ENCODE measurements at regions not wholly inside any gene's neighbourhood (a gene's known extent, or its start where the extent isn't known, plus 50 kb on each side); places are given as distances from the start of the nearest gene placed in this dataset.

DNA sequence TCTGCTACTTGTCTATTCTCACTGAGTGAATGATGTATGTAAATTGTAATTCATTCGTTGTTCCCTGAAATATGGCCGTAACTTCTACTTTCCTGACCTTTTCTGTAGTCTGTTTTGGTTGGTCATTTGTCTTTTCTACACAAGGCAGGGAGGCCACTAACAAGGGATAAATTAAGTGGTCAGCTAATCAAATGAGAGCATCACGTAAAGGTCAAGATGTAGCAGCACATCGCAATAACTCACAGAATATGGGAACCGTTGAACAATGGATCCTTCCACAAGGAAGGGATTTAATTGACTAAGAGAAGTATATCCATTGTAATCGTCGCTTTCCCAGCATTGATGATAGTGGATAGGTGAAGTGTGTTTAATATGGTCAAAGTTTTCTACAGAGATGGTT, 171.1 kb downstream of the DMRT2 start (continued):
- TF ChIP-seq, protein P1, sequence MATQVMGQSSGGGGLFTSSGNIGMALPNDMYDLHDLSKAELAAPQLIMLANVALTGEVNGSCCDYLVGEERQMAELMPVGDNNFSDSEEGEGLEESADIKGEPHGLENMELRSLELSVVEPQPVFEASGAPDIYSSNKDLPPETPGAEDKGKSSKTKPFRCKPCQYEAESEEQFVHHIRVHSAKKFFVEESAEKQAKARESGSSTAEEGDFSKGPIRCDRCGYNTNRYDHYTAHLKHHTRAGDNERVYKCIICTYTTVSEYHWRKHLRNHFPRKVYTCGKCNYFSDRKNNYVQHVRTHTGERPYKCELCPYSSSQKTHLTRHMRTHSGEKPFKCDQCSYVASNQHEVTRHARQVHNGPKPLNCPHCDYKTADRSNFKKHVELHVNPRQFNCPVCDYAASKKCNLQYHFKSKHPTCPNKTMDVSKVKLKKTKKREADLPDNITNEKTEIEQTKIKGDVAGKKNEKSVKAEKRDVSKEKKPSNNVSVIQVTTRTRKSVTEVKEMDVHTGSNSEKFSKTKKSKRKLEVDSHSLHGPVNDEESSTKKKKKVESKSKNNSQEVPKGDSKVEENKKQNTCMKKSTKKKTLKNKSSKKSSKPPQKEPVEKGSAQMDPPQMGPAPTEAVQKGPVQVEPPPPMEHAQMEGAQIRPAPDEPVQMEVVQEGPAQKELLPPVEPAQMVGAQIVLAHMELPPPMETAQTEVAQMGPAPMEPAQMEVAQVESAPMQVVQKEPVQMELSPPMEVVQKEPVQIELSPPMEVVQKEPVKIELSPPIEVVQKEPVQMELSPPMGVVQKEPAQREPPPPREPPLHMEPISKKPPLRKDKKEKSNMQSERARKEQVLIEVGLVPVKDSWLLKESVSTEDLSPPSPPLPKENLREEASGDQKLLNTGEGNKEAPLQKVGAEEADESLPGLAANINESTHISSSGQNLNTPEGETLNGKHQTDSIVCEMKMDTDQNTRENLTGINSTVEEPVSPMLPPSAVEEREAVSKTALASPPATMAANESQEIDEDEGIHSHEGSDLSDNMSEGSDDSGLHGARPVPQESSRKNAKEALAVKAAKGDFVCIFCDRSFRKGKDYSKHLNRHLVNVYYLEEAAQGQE (IDR thresholded peaks at IDR 0.05; ENCODE audit: unreplicated experiment) = no peak
- TF ChIP-seq NANOG (IDR thresholded peaks at IDR 0.05; ENCODE audit: borderline replicate concordance) = no peak
- no peak for TF ChIP-seq JUNB (IDR thresholded peaks at IDR 0.05; ENCODE audit: unreplicated experiment)
- TF ChIP-seq ZNF331 (CRISPR knock-in tag; IDR thresholded peaks at IDR 0.05; ENCODE audit: low read depth) = no peak
- no peak for TF ChIP-seq POLR2AphosphoS5 (IDR thresholded peaks at IDR 0.05; ENCODE audit: low read depth)
- no peak for TF ChIP-seq STAT1 (IDR thresholded peaks at IDR 0.05; ENCODE audit: unreplicated experiment)
- TF ChIP-seq, protein P2, sequence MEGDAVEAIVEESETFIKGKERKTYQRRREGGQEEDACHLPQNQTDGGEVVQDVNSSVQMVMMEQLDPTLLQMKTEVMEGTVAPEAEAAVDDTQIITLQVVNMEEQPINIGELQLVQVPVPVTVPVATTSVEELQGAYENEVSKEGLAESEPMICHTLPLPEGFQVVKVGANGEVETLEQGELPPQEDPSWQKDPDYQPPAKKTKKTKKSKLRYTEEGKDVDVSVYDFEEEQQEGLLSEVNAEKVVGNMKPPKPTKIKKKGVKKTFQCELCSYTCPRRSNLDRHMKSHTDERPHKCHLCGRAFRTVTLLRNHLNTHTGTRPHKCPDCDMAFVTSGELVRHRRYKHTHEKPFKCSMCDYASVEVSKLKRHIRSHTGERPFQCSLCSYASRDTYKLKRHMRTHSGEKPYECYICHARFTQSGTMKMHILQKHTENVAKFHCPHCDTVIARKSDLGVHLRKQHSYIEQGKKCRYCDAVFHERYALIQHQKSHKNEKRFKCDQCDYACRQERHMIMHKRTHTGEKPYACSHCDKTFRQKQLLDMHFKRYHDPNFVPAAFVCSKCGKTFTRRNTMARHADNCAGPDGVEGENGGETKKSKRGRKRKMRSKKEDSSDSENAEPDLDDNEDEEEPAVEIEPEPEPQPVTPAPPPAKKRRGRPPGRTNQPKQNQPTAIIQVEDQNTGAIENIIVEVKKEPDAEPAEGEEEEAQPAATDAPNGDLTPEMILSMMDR (conservative IDR thresholded peaks at IDR 0.05; ENCODE audit: low read depth in 2 of 2) = no peak
- TF ChIP-seq EZH2 (IDR thresholded peaks at IDR 0.05; ENCODE audit: low read depth, unreplicated experiment) = no peak

DNA sequence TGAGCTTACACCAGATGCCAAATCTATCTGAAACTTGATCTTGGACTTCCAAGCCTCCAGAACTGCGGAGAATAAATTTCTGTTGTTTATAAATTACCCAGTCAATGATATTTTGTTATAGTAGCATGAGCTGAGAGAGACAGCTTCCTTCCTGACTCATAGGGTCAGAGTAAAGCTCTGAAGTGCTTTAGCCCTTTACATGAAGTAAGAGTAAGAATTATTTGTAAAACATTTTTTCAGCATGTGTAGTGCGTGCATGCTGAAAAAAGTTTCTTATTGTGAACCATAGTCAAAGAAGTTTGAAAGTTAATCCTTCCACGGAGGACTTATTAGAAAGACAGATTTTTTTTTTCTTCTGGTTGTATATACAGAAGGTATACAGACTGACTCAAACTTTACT, 172.4 kb downstream of the DMRT2 start:
- peaks cover 5% of the 10 kb centered on the region; the same call in 1 of the 2 replicates for H3K4me1 ChIP-seq (ENCODE audit: insufficient read depth)
- H3K9me2 ChIP-seq (ENCODE audit: insufficient read depth) = peaks cover 5% of the 10 kb centered on the region; the same call in 1 of the 2 replicates
- H3K27me3 Mint-ChIP-seq (ENCODE audit: insufficient read depth, low read depth, poor library complexity) = no peaks in the 10 kb centered on the region
- H3K4me2 ChIP-seq = no peak overlapping the region
- peaks cover 6% of the 10 kb centered on the region; the same call in 1 of the 3 replicates for H3K9me3 Mint-ChIP-seq
- H3K4me3 Mint-ChIP-seq = no peak overlapping the region
- H3K36me3 ChIP-seq (ENCODE audit: insufficient read depth) = no peaks in the 10 kb centered on the region
- H3K36me3 Mint-ChIP-seq (ENCODE audit: low read depth) = no peaks in the 10 kb centered on the region; the same call in 2 of the 3 replicates
- no peaks in the 10 kb centered on the region for H3K27me3 ChIP-seq (ENCODE audit: insufficient read depth)
- ATAC-seq = no peak
- no peak overlapping the region for H2AFZ ChIP-seq
- H3F3A ChIP-seq (replicated peaks; ENCODE audit: low read depth) = no peaks in the 10 kb centered on the region
- peaks cover 7% of the 10 kb centered on the region for H3K4me1 Mint-ChIP-seq
- H4K20me1 ChIP-seq (replicated peaks; ENCODE audit: insufficient read depth) = no peaks in the 10 kb centered on the region
- no peak for DNase-seq (ENCODE audit: low spot score)
- no peak overlapping the region for H3K27ac Mint-ChIP-seq
- no peak overlapping the region for H3K4me3 ChIP-seq
- no peaks in the 10 kb centered on the region for H3K79me2 ChIP-seq (replicated peaks; ENCODE audit: insufficient read depth)
- H3K27ac ChIP-seq (ENCODE audit: low read depth) = no peak overlapping the region
- TF ChIP-seq ZNF331 (CRISPR knock-in tag; IDR thresholded peaks at IDR 0.05; ENCODE audit: low read depth) = no peak
- TF ChIP-seq EZH2 (IDR thresholded peaks at IDR 0.05; ENCODE audit: low read depth, unreplicated experiment) = no peak
- TF ChIP-seq, protein P2 (conservative IDR thresholded peaks at IDR 0.05; ENCODE audit: low read depth in 2 of 2) = no peak
- no peak for TF ChIP-seq NANOG (IDR thresholded peaks at IDR 0.05; ENCODE audit: borderline replicate concordance)
- TF ChIP-seq, protein P3, sequence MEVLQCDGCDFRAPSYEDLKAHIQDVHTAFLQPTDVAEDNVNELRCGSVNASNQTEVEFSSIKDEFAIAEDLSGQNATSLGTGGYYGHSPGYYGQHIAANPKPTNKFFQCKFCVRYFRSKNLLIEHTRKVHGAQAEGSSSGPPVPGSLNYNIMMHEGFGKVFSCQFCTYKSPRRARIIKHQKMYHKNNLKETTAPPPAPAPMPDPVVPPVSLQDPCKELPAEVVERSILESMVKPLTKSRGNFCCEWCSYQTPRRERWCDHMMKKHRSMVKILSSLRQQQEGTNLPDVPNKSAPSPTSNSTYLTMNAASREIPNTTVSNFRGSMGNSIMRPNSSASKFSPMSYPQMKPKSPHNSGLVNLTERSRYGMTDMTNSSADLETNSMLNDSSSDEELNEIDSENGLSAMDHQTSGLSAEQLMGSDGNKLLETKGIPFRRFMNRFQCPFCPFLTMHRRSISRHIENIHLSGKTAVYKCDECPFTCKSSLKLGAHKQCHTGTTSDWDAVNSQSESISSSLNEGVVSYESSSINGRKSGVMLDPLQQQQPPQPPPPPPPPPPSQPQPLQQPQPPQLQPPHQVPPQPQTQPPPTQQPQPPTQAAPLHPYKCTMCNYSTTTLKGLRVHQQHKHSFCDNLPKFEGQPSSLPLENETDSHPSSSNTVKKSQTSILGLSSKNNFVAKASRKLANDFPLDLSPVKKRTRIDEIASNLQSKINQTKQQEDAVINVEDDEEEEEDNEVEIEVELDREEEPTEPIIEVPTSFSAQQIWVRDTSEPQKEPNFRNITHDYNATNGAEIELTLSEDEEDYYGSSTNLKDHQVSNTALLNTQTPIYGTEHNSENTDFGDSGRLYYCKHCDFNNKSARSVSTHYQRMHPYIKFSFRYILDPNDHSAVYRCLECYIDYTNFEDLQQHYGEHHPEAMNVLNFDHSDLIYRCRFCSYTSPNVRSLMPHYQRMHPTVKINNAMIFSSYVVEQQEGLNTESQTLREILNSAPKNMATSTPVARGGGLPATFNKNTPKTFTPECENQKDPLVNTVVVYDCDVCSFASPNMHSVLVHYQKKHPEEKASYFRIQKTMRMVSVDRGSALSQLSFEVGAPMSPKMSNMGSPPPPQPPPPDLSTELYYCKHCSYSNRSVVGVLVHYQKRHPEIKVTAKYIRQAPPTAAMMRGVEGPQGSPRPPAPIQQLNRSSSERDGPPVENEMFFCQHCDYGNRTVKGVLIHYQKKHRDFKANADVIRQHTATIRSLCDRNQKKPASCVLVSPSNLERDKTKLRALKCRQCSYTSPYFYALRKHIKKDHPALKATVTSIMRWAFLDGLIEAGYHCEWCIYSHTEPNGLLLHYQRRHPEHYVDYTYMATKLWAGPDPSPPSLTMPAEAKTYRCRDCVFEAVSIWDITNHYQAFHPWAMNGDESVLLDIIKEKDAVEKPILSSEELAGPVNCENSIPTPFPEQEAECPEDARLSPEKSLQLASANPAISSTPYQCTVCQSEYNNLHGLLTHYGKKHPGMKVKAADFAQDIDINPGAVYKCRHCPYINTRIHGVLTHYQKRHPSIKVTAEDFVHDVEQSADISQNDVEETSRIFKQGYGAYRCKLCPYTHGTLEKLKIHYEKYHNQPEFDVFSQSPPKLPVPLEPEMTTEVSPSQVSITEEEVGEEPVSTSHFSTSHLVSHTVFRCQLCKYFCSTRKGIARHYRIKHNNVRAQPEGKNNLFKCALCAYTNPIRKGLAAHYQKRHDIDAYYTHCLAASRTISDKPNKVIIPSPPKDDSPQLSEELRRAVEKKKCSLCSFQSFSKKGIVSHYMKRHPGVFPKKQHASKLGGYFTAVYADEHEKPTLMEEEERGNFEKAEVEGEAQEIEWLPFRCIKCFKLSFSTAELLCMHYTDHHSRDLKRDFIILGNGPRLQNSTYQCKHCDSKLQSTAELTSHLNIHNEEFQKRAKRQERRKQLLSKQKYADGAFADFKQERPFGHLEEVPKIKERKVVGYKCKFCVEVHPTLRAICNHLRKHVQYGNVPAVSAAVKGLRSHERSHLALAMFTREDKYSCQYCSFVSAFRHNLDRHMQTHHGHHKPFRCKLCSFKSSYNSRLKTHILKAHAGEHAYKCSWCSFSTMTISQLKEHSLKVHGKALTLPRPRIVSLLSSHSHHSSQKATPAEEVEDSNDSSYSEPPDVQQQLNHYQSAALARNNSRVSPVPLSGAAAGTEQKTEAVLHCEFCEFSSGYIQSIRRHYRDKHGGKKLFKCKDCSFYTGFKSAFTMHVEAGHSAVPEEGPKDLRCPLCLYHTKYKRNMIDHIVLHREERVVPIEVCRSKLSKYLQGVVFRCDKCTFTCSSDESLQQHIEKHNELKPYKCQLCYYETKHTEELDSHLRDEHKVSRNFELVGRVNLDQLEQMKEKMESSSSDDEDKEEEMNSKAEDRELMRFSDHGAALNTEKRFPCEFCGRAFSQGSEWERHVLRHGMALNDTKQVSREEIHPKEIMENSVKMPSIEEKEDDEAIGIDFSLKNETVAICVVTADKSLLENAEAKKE (CRISPR knock-in tag; IDR thresholded peaks at IDR 0.05) = no peak
- no peak for TF ChIP-seq EZH2phosphoT487 (IDR thresholded peaks at IDR 0.05; ENCODE audit: unreplicated experiment)

Data from GM23338 (cell line).